ENCODE measurements at regions not wholly inside any gene's neighbourhood (a gene's known extent, or its start where the extent isn't known, plus 50 kb on each side); places are given as distances from the start of the nearest gene placed in this dataset.

DNA sequence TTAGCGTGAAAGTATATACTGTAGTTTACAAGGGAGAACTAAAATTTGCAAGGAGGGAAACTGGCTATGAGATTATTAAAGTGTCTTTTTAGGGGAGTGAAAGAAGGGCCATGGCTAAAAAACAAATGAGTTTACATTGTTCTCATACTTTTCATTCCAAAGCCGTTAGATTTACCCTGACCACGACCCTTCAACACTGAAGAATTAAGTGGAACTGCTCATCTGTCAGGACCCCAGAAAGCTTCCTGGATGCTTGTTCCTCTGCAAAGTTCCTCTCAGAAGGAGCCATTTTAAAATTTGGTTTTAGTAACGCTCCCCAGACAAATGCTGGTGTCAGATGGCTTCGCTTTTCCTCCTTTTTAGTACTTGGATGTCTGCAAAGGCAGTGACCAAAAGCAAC is 82.7 kb upstream of the ZBTB18 start:
- WGBS (ENCODE audit: extremely low coverage, insufficient read length, low lambda C conversion rate) = no CpG with 5 or more reads among the region's 5 CpGs
- H3K4me3 Mint-ChIP-seq = no peak overlapping the region; a peak in 1 of 5 replicates
- Histone ChIP-seq H2BK5ac (ENCODE audit: insufficient read length, low read length) (no peak overlapping the region), H3K23ac (ENCODE audit: insufficient read length, low read depth, low read length) (no peak overlapping the region), H2AFZ (ENCODE audit: low read length) (peak overlapping the region; percentile 85), H3K18ac (ENCODE audit: insufficient read length, low read depth, low read length) (no peak overlapping the region), H3K4me2 (ENCODE audit: insufficient read depth, insufficient read length, low read length) (no peak overlapping the region), H3T11ph (ENCODE audit: low read length) (no peak overlapping the region), H3K79me2 (ENCODE audit: insufficient read depth, low read length) (no peaks in the 10 kb centered on the region), H3K56ac (ENCODE audit: insufficient read length, low read depth, low read length) (no peak overlapping the region), H3K27me3 (ENCODE audit: insufficient read depth, low read length) (no peaks in the 10 kb centered on the region), H3K23me2 (ENCODE audit: insufficient read length, low read depth, low read length, poor library complexity, severe bottlenecking) (no peaks in the 10 kb centered on the region), H3K27ac (ENCODE audit: insufficient read length, low read depth, low read length) (no peak overlapping the region), H4K5ac (ENCODE audit: insufficient read length, low read depth, low read length) (no peak overlapping the region), H3K4me1 (ENCODE audit: insufficient read depth, low read length) (peaks cover 3% of the 10 kb centered on the region), H3K4ac (ENCODE audit: low read depth, low read length) (no peak overlapping the region), H3K9ac (ENCODE audit: extremely low read depth, insufficient read length, low read length) (no peak overlapping the region), H2BK20ac (ENCODE audit: low read depth, low read length, poor library complexity, severe bottlenecking) (no peak overlapping the region), H2BK120ac (ENCODE audit: low read depth, low read length, poor library complexity, severe bottlenecking) (no peak overlapping the region), H2AK5ac (ENCODE audit: insufficient read length, low read length) (no peak overlapping the region), H3K79me1 (ENCODE audit: insufficient read depth, low read depth, low read length, poor library complexity, severe bottlenecking) (no peaks in the 10 kb centered on the region), H4K8ac (replicated peaks; ENCODE audit: insufficient read length, low read depth, low read length) (no peak overlapping the region), H4K91ac (ENCODE audit: insufficient read length, low read depth, low read length) (no peak overlapping the region), H3K14ac (ENCODE audit: insufficient read depth, low read length) (no peak overlapping the region), H3K9me3 (ENCODE audit: control insufficient read depth, low read depth, low read length) (no peaks in the 10 kb centered on the region), H4K20me1 (ENCODE audit: control insufficient read depth, insufficient read depth, insufficient read length) (no peaks in the 10 kb centered on the region), H2BK12ac (ENCODE audit: insufficient read length, low read depth, low read length) (no peak overlapping the region), H2BK15ac (ENCODE audit: low read depth, low read length) (no peak overlapping the region)
- H3K4me1 Mint-ChIP-seq = peaks cover 14 to 16% of the 10 kb centered on the region in 2 experiments
- H3K36me3 Mint-ChIP-seq (ENCODE audit: insufficient read depth in 1 of 3, low read depth in 3 of 3) = no peaks in the 10 kb centered on the region
- DNase-seq = no peak
- TF ChIP-seq, protein P1, sequence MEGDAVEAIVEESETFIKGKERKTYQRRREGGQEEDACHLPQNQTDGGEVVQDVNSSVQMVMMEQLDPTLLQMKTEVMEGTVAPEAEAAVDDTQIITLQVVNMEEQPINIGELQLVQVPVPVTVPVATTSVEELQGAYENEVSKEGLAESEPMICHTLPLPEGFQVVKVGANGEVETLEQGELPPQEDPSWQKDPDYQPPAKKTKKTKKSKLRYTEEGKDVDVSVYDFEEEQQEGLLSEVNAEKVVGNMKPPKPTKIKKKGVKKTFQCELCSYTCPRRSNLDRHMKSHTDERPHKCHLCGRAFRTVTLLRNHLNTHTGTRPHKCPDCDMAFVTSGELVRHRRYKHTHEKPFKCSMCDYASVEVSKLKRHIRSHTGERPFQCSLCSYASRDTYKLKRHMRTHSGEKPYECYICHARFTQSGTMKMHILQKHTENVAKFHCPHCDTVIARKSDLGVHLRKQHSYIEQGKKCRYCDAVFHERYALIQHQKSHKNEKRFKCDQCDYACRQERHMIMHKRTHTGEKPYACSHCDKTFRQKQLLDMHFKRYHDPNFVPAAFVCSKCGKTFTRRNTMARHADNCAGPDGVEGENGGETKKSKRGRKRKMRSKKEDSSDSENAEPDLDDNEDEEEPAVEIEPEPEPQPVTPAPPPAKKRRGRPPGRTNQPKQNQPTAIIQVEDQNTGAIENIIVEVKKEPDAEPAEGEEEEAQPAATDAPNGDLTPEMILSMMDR (conservative IDR thresholded peaks at IDR 0.05) = no peak
- no peak overlapping the region for H3K27ac Mint-ChIP-seq
- H3K27me3 Mint-ChIP-seq (ENCODE audit: low read depth) = no peaks in the 10 kb centered on the region; the same call in 1 of the 2 replicates
- H3K9me3 Mint-ChIP-seq = no peaks in the 10 kb centered on the region

Data from H9 (cell line).